ENCODE measurements at regions not wholly inside any gene's neighbourhood (a gene's known extent, or its start where the extent isn't known, plus 50 kb on each side); places are given as distances from the start of the nearest gene placed in this dataset.

GRCh38 chr21:30104241-30104640, 62.4 kb downstream of the CLDN17 start:
- no peak for TF ChIP-seq POLR2A (IDR thresholded peaks at IDR 0.05; ENCODE audit: low read depth, low read length)
- TF ChIP-seq CTCF (conservative IDR thresholded peaks at IDR 0.05; ENCODE audit: low read depth, low read length), result no peak
- TF ChIP-seq RAD21 (IDR thresholded peaks at IDR 0.05; ENCODE audit: low read length), result no peak
- TF ChIP-seq ELK1 (IDR thresholded peaks at IDR 0.05; ENCODE audit: borderline replicate concordance, low read depth, low read length), result no peak
- no peak for TF ChIP-seq MAFK (IDR thresholded peaks at IDR 0.05; ENCODE audit: low read depth, low read length)
- no peak for TF ChIP-seq CHD1 (IDR thresholded peaks at IDR 0.05; ENCODE audit: low read depth, low read length)
